GM21619 (cell line): ENCODE measurements at regions not wholly inside any gene's neighbourhood (a gene's known extent, or its start where the extent isn't known, plus 50 kb on each side); places are given as distances from the start of the nearest gene placed in this dataset.
A peak's percentile ranks its signal among the peaks of the same experiment; 100 is the strongest.

Experiments used
- ATAC-seq: cut with Tn5 transposase; IDR thresholded peaks from one replicate; pipeline ENCODE4 v1.9.1; 2021; ENCODE audit not compliant: unreplicated experiment

- peak; percentile 86 for ATAC-seq
These were observed 284.8 kb downstream of the ETS1 start for GRCh38 chr11:128302425-128303186.

- no peak for ATAC-seq
These were observed 285.6 kb downstream of the ETS1 start for GRCh38 chr11:128301756-128302155.

DNA sequence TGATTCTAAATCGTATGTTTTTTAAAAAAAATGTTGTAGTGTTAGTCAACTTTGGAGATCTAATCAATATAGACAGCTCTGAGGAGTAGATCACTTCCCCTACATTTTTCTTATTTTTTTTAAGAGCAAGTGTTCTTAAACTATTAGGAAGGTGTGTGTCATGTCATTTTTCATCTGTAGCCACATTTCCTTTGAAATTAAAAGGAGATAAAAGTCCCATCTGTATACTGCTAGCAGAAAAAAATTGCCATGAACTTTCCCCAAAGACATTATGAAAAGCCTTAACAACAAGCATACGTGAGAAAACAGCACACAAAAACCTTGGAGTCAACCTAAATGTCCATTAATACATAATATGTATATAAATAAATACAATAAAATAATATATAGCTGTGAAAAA, 286.6 kb downstream of the ETS1 start:
- ATAC-seq: no peak

- ATAC-seq: peak; percentile 28
These were observed 288.1 kb downstream of the ETS1 start for GRCh38 chr11:128299132-128299726.

GRCh38 chr11:128298271-128298670, 289.1 kb downstream of the ETS1 start:
- ATAC-seq: no peak

DNA sequence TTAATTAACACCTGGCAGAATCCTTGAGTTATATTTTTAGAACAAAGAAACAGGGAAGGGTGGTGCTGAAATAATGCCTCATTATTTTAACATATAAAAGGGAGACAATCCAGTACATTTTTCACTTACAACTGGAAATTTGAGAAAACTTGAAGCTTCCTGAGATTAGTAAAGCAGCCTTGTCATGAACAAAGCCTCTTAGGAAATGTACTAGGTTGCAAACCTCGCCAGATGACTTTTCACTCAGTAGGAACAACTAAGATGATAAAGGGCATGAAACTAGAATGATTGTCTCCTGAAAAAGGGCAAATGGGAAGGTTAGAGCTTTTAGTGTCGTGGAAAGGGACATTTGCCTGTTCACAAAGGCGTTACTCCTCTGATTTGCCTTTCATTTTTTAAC, 289.6 kb downstream of the ETS1 start:
- no peak for ATAC-seq

- no peak for ATAC-seq
These were observed 290.2 kb downstream of the ETS1 start for GRCh38 chr11:128297091-128297651.

- no peak for ATAC-seq
These were observed 292.7 kb downstream of the ETS1 start for GRCh38 chr11:128294671-128295050.

GRCh38 chr11:128294001-128294670, 293.2 kb downstream of the ETS1 start:
- ATAC-seq: no peak

DNA sequence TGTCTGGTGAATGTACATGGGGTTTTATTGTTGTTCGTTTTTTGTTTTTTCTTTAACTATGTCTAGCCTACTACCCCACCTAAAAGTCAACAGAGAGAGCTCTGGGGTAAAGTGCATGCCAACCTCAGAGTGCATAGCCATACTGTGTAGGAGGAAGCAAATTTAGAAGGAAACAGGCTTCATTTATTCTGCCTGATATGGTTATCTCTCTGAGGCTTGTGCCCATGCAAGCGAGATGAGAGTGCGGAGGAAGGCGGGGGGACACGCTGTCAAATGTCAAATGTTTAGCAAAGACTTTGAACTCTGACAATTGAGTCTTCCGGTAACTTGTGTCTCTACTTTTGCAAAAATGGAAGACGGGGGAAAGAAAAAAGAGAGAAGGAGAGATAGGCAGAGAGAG, 295.5 kb downstream of the ETS1 start:
- no peak for ATAC-seq

DNA sequence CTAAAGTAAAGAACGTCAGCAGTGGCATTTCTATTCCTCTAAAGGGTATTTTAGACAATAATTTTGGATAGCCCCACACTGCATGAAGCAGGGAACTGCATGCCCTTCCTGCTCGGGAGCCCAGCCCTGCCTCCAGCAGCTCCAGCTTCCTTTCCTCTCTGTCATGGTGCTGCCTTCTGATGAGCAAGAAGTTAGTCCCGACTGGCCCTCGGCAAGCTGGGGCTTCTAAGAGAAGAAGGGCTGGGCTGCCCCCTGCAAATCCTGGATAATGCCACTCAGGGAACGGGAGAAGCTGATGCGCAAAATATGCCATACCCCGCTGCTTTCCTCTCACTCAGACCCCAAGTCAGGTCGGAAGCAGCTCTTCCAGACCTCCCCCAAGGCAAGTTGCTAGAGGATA, 296.4 kb downstream of the ETS1 start:
- ATAC-seq: no peak

DNA sequence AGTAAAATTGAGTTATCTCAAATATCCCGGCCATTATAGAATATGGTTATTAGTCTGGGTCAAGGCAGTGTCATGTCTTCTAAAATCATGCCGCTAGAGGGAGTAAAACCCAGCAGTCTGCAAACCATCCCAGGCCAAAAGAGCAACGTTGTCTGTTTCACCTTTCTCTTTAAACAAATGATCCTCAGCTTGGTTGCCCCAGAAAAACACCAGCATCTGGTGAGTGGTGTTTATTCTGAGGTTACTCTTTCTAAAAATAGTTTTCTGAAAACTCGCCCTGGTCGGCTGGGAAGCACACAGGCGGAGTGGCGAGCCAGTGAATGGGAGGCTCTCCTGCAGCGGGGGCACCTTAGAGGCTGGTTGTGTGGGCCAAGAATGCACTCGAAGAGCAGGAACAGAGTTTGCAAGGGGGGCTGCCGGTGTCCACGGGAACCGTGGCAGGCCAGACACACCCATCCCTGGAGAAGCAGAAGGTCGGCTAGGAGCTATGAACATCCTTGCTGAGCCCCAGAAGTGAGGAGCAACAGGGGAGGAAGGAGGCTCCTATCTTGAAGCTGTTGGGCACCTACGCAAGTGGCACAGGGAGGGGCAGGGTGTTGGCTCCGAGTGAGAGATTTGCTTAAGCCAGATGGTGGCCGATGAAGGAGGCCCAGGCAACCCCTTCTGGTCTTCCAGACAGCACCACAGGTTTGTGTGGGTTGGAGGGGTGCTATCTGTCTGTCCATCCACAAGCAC, 297.1 kb downstream of the ETS1 start:
- ATAC-seq: peak; percentile 79

- ATAC-seq: no peak
These were observed 298.3 kb downstream of the ETS1 start for GRCh38 chr11:128289048-128289447.

GRCh38 chr11:128288368-128288767, 299.0 kb downstream of the ETS1 start:
- no peak for ATAC-seq

DNA sequence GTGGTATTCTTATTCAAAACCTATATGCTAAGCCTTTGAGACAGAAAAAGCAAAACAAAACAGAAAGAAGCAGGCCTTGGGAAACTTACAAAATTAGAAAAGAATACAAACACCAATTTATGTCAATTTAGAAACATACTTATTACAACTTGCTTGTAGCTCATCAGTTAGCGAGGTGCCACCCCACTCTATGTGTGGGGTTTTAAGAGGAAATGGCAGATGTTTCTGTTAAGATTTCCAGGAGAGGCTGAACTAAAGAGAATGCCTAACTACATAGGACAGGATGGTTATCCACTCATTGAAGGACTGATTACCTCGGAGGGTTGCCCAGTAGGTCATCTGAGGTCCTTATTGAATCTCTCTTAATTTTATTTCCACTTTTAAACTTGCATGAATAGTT, 302.0 kb downstream of the ETS1 start:
- ATAC-seq: no peak

- ATAC-seq: no peak
These were observed 302.7 kb downstream of the ETS1 start for GRCh38 chr11:128284634-128285033.

GRCh38 chr11:128283451-128283850, 303.9 kb downstream of the ETS1 start:
- ATAC-seq: no peak

GRCh38 chr11:128282053-128282452, 305.3 kb downstream of the ETS1 start:
- ATAC-seq: no peak

DNA sequence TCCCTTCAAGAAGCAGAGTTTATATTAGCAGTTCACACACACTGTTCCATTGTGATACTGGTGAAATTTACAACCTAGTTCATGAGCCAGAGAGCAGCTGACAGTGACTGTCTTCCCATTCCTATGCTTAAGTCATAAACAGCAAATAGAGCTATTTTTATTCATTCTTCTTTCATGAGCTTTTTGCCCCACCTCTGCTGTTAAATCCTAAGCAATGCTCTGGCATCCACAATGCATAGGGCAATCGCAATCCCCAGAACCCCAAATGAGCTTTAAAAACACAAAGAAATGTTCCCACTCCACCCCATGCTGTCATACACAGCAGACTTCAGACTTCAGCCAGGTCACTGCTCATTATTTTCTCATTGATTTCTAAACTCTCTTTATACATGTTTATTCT, 307.5 kb downstream of the ETS1 start:
- no peak for ATAC-seq

DNA sequence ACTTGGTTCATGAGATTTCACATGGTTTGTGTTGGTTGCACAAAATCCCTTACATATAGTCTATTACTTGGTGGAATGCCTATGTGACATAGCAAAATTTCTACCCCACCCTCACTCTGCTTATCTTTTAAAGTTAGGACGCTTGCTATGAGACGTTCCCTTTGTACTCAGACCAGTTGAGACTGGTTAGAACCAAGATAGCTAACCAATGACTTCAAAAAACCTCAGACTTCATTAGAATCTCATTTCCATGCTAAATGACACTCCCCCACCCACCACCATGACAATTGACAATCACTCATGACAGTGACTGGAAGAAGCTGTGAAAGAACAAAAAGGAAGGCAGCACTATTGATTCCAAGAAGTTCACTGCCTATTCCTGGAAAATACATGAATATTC, 313.6 kb downstream of the ETS1 start:
- no peak for ATAC-seq

DNA sequence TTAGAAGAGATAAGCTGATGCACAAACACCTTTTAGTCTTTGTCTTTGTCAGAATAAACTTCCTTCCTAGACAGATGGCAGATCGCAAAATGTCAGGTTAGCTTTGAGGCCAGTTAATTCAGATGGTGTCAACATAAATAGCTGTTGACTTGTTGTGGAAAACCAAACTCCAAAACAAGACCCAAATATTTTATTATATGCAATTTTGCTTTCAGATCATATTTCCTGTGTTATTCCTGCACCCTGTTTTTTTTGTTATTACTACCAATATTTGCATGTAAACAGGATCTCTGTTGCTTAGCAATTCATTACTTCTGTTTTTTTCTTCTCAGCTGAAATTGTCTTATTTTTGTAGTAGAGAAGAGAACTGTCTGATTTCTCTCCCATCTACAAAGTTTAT, 316.0 kb downstream of the ETS1 start:
- ATAC-seq: no peak
